Upper lobe of left lung (tissue), 4 donors: ENCODE measurements at regions not wholly inside any gene's neighbourhood (a gene's known extent, or its start where the extent isn't known, plus 50 kb on each side); places are given as distances from the start of the nearest gene placed in this dataset.

ENCODE experiments used
- EP300 ChIP-seq, 4 donors: sonication (generic); formaldehyde crosslinking; IDR thresholded peaks; one replicate each; pipeline ENCODE4 v1.5.1; 2017; ENCODE audit warnings: antibody characterized with exemption in 4 of 4, control low read depth in 2 of 4
- POLR2A ChIP-seq, 4 donors: fragments of 450-650 bp; IDR thresholded peaks; one replicate each; pipeline ENCODE4 v1.5.1; 2016 to 2017; ENCODE audit warnings: antibody characterized with exemption in 4 of 4, mild to moderate bottlenecking in 2 of 4
- POLR2AphosphoS5 ChIP-seq, 2 donors: sonication (generic); formaldehyde crosslinking; IDR thresholded peaks; one replicate each; pipeline ENCODE4 v1.5.1; 2017; ENCODE audit warnings: antibody characterized with exemption in 2 of 2
- TF ChIP-seq, protein P1 (sequence below), 6 experiments: fragments of 450-650 bp in 4 of 6; fragments of 200-600 bp in 2 of 6; sonication (generic) in 2 of 6; IDR thresholded peaks; one replicate each; pipeline ENCODE4 v1.5.1; 2016 to 2019; ENCODE audit warnings: antibody characterized with exemption in 6 of 6

DNA sequence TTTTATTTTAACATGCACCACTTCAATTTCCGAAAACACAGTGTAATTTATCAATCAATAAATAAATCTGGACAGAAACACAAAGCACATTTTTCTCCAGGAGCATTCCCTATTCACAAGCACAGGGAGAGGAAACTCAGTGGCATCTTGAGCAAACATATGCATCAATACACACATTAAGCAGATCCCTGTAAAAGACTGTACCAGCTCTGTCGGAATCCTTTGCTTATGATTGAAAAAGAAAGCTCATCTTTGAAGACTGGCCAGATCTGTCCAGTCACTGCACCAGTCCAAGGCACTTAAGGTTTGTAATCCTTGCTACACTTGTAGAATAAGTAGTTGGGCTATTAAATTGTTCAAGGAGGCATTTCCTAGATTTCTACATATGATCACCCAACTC, 343.9 kb downstream of the BMPER start:
- TF ChIP-seq EP300 (IDR thresholded peaks at IDR 0.05) (no peak), POLR2AphosphoS5 (IDR thresholded peaks at IDR 0.05) (no peak), POLR2A (IDR thresholded peaks at IDR 0.05) (no peak)
- TF ChIP-seq, protein P1, sequence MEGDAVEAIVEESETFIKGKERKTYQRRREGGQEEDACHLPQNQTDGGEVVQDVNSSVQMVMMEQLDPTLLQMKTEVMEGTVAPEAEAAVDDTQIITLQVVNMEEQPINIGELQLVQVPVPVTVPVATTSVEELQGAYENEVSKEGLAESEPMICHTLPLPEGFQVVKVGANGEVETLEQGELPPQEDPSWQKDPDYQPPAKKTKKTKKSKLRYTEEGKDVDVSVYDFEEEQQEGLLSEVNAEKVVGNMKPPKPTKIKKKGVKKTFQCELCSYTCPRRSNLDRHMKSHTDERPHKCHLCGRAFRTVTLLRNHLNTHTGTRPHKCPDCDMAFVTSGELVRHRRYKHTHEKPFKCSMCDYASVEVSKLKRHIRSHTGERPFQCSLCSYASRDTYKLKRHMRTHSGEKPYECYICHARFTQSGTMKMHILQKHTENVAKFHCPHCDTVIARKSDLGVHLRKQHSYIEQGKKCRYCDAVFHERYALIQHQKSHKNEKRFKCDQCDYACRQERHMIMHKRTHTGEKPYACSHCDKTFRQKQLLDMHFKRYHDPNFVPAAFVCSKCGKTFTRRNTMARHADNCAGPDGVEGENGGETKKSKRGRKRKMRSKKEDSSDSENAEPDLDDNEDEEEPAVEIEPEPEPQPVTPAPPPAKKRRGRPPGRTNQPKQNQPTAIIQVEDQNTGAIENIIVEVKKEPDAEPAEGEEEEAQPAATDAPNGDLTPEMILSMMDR (IDR thresholded peaks at IDR 0.05): no peak
